Liver (tissue), 7 donors: ENCODE measurements at regions not wholly inside any gene's neighbourhood (a gene's known extent, or its start where the extent isn't known, plus 50 kb on each side); places are given as distances from the start of the nearest gene placed in this dataset.
"Not testable (repeated sequence)": the region's sequence is repeated elsewhere in the genome, so short reads cannot be mapped to it uniquely, and the experiment has no call there.

ENCODE experiments used
- DNase-seq: peaks from one replicate; pipeline ENCODE4 v3.0.0-alpha.2; 2017; ENCODE audit warnings: low spot score
- H3K27ac ChIP-seq, 2 donors: one replicate each; pipeline ENCODE4 v1.7.0; 2013; ENCODE audit warnings: inconsistent platforms in 2 of 2, low read length in 2 of 2, control low read depth in 1 of 2, low read depth in 1 of 2, mild to moderate bottlenecking in 1 of 2
- H3K27me3 ChIP-seq, 4 donors: one replicate each; pipeline versions ENCODE4 v1.6.1 to v1.7.0; 2013; ENCODE audit warnings: low read length in 3 of 4, inconsistent platforms in 1 of 4, mild to moderate bottlenecking in 1 of 4, moderate library complexity in 1 of 4; ENCODE audit not compliant: control insufficient read depth in 4 of 4, insufficient read depth in 4 of 4
- H3K36me3 ChIP-seq, 4 donors: one replicate each; pipeline versions ENCODE4 v1.6.1 to v1.7.0; 2013; ENCODE audit warnings: low read length in 3 of 4, mild to moderate bottlenecking in 3 of 4, low read depth in 1 of 4, moderate library complexity in 1 of 4; ENCODE audit not compliant: control insufficient read depth in 4 of 4, insufficient read depth in 3 of 4
- H3K4me1 ChIP-seq, 4 donors: one replicate each; pipeline versions ENCODE4 v1.6.1 to v1.7.0; 2013; ENCODE audit warnings: low read length in 3 of 4, mild to moderate bottlenecking in 3 of 4, moderate library complexity in 1 of 4; ENCODE audit not compliant: control insufficient read depth in 4 of 4, insufficient read depth in 4 of 4
- H3K4me3 ChIP-seq, 3 donors: one replicate each; pipeline versions ENCODE4 v1.6.1 to v1.7.0; 2013; ENCODE audit warnings: low read length in 3 of 3, control low read depth in 1 of 3, low read depth in 1 of 3, mild to moderate bottlenecking in 1 of 3
- H3K9ac ChIP-seq, 2 donors: one replicate each; pipeline ENCODE4 v1.7.0; 2013; ENCODE audit warnings: low read length in 2 of 2, mild to moderate bottlenecking in 2 of 2, moderate library complexity in 2 of 2, control low read depth in 1 of 2, low read depth in 1 of 2
- H3K9me3 ChIP-seq, 4 donors: one replicate each; pipeline versions ENCODE4 v1.6.1 to v1.7.0; 2013; ENCODE audit warnings: low read length in 3 of 4; ENCODE audit not compliant: control insufficient read depth in 4 of 4
- EGR1 ChIP-seq, 2 donors: IDR thresholded peaks; 2 replicates each; pipeline ENCODE4 v1.6.1; 2016 to 2018; ENCODE audit warnings: antibody characterized with exemption in 2 of 2, low read depth in 2 of 2
- FOXA1 ChIP-seq: IDR thresholded peaks from 2 replicates; pipeline ENCODE4 v1.6.1; 2016; ENCODE audit warnings: antibody characterized with exemption
- FOXA2 ChIP-seq: IDR thresholded peaks from 2 replicates; pipeline ENCODE4 v1.6.1; 2016; ENCODE audit warnings: antibody characterized with exemption
- GABPA ChIP-seq, 2 donors: IDR thresholded peaks in 1 of 2; conservative IDR thresholded peaks in 1 of 2; 2 replicates each; pipeline ENCODE4 v1.6.1; 2016; ENCODE audit warnings: antibody characterized with exemption in 2 of 2, mild to moderate bottlenecking in 1 of 2, moderate library complexity in 1 of 2
- HNF4G ChIP-seq: IDR thresholded peaks from 2 replicates; pipeline ENCODE4 v1.6.1; 2016; ENCODE audit warnings: antibody characterized with exemption
- JUND ChIP-seq, 2 donors: IDR thresholded peaks; 2 replicates each; pipeline ENCODE4 v1.6.1; 2016; ENCODE audit warnings: antibody characterized with exemption in 2 of 2
- NR2F2 ChIP-seq: IDR thresholded peaks from 2 replicates; pipeline ENCODE4 v1.6.1; 2016; ENCODE audit warnings: antibody characterized with exemption
- REST ChIP-seq: IDR thresholded peaks from 2 replicates; pipeline ENCODE4 v1.6.1; 2016; ENCODE audit warnings: antibody characterized with exemption, mild to moderate bottlenecking
- WGBS: extraction: QIAGEN DNeasy Blood & Tissue Kit; methylation state at CpG from one replicate; pipeline ENCODE4 v1.1.7; 2013; 5-methylcytosine and 5-hydroxymethylcytosine counted together
- TF ChIP-seq, protein P1 (sequence below): IDR thresholded peaks from 2 replicates; pipeline ENCODE4 v1.6.1; 2016; ENCODE audit warnings: antibody characterized with exemption
- donor health status: healthy.
- donor health status: healthy.
- donor health status: healthy.
- donor health status: healthy.

- no peak overlapping the region for H3K9ac ChIP-seq
- 93% methylated on average over 3 of the region's 3 CpGs for WGBS
- H3K27ac ChIP-seq = no peak overlapping the region
- DNase-seq = no peak
- TF ChIP-seq GABPA (IDR thresholded peaks at IDR 0.05 in 1 of 2, conservative IDR thresholded peaks at IDR 0.05 in 1 of 2) = no peak
- no peak for TF ChIP-seq EGR1 (IDR thresholded peaks at IDR 0.05; ENCODE audit: low read depth in 2 of 2)
- TF ChIP-seq, protein P1, sequence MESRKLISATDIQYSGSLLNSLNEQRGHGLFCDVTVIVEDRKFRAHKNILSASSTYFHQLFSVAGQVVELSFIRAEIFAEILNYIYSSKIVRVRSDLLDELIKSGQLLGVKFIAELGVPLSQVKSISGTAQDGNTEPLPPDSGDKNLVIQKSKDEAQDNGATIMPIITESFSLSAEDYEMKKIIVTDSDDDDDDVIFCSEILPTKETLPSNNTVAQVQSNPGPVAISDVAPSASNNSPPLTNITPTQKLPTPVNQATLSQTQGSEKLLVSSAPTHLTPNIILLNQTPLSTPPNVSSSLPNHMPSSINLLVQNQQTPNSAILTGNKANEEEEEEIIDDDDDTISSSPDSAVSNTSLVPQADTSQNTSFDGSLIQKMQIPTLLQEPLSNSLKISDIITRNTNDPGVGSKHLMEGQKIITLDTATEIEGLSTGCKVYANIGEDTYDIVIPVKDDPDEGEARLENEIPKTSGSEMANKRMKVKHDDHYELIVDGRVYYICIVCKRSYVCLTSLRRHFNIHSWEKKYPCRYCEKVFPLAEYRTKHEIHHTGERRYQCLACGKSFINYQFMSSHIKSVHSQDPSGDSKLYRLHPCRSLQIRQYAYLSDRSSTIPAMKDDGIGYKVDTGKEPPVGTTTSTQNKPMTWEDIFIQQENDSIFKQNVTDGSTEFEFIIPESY = no peak
- no peak for TF ChIP-seq REST
- no peak for TF ChIP-seq FOXA2
- TF ChIP-seq FOXA1 = no peak
- TF ChIP-seq JUND (IDR thresholded peaks at IDR 0.05) = no peak
- TF ChIP-seq NR2F2 = no peak
- no peak for TF ChIP-seq HNF4G
- H3K9me3 ChIP-seq = no peaks in the 10 kb centered on the region
- H3K4me3 ChIP-seq = no peak overlapping the region
- no peaks in the 10 kb centered on the region for H3K4me1 ChIP-seq
- no peaks in the 10 kb centered on the region for H3K27me3 ChIP-seq
- H3K36me3 ChIP-seq = no peaks in the 10 kb centered on the region
Observed at GRCh38 chr9:87781331-87781730, 55.4 kb downstream of the CTSL start.

- no peaks in the 10 kb centered on the region for H3K27me3 ChIP-seq
- H3K4me1 ChIP-seq = no peaks in the 10 kb centered on the region
- H3K27ac ChIP-seq = no peak overlapping the region
- TF ChIP-seq JUND (IDR thresholded peaks at IDR 0.05) = no peak
- no peak for DNase-seq
- H3K36me3 ChIP-seq = no peaks in the 10 kb centered on the region
- WGBS = 92% methylated on average over 4 of the region's 4 CpGs
- no peaks in the 10 kb centered on the region for H3K9me3 ChIP-seq
- H3K4me3 ChIP-seq = no peak overlapping the region
- H3K9ac ChIP-seq = no peak overlapping the region
Observed at GRCh38 chr9:87783180-87783579, 57.3 kb downstream of the CTSL start.

- not testable (repeated sequence) for H3K27ac ChIP-seq, H3K4me1 ChIP-seq, H3K36me3 ChIP-seq, H3K27me3 ChIP-seq, H3K4me3 ChIP-seq, DNase-seq, H3K9ac ChIP-seq, H3K9me3 ChIP-seq
- WGBS = 76% methylated on average over 8 of the region's 8 CpGs
Observed at GRCh38 chr9:87785315-87785970, 59.5 kb downstream of the CTSL start.
